HL-60 (cell line): ENCODE measurements at regions not wholly inside any gene's neighbourhood (a gene's known extent, or its start where the extent isn't known, plus 50 kb on each side); places are given as distances from the start of the nearest gene placed in this dataset.
"Not testable (repeated sequence)": the region's sequence is repeated elsewhere in the genome, so short reads cannot be mapped to it uniquely, and the experiment has no call there.

ENCODE experiments used
- GABPA ChIP-seq: IDR thresholded peaks from 2 replicates; pipeline ENCODE4 v1.6.1; 2012; ENCODE audit warnings: low read depth
- POLR2AphosphoS5 ChIP-seq: IDR thresholded peaks from 2 replicates; pipeline ENCODE4 v1.6.1; 2012; ENCODE audit warnings: low read depth
- TF ChIP-seq, protein P1 (sequence below): IDR thresholded peaks from one replicate; pipeline ENCODE4 v1.5.1; 2011; ENCODE audit warnings: low read length, control low read depth, inconsistent platforms; ENCODE audit not compliant: insufficient read depth
- TF ChIP-seq, protein P2 (sequence below): IDR thresholded peaks from 2 replicates; pipeline ENCODE4 v1.6.1; 2012; ENCODE audit warnings: low read depth; ENCODE audit not compliant: insufficient replicate concordance

DNA sequence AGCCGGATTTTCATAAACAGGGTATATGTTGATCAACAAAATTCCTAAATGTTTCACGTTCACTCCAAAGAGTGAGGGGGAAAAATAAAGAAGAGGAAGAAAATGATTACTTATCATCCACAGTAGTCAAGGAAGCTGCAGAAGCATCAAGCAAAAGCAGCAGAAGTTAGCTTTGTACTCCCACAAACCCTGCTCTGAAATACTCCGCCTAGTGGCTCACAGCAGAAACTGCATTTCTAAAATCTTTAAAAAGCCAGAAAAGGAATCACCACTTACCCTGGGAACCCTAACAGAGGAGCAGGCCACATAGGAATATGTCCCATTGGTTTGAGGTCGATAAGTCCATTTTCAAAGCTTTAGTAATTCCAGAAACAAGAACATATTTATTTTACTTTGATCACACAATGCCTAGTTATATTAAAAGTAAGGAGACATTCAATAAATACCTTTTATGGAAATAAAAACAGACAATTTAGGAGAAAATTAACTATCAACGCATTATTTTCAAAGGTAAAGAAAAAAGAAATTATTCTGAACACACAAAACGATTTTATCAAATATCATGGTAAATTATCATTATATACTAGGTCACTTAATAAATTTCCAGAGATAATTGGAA lies 2199.5 kb upstream of the DEFB115 start:
- TF ChIP-seq, protein P1, sequence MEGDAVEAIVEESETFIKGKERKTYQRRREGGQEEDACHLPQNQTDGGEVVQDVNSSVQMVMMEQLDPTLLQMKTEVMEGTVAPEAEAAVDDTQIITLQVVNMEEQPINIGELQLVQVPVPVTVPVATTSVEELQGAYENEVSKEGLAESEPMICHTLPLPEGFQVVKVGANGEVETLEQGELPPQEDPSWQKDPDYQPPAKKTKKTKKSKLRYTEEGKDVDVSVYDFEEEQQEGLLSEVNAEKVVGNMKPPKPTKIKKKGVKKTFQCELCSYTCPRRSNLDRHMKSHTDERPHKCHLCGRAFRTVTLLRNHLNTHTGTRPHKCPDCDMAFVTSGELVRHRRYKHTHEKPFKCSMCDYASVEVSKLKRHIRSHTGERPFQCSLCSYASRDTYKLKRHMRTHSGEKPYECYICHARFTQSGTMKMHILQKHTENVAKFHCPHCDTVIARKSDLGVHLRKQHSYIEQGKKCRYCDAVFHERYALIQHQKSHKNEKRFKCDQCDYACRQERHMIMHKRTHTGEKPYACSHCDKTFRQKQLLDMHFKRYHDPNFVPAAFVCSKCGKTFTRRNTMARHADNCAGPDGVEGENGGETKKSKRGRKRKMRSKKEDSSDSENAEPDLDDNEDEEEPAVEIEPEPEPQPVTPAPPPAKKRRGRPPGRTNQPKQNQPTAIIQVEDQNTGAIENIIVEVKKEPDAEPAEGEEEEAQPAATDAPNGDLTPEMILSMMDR = peak; percentile 56
- not testable (repeated sequence) for TF ChIP-seq POLR2AphosphoS5, GABPA
- TF ChIP-seq, protein P2, sequence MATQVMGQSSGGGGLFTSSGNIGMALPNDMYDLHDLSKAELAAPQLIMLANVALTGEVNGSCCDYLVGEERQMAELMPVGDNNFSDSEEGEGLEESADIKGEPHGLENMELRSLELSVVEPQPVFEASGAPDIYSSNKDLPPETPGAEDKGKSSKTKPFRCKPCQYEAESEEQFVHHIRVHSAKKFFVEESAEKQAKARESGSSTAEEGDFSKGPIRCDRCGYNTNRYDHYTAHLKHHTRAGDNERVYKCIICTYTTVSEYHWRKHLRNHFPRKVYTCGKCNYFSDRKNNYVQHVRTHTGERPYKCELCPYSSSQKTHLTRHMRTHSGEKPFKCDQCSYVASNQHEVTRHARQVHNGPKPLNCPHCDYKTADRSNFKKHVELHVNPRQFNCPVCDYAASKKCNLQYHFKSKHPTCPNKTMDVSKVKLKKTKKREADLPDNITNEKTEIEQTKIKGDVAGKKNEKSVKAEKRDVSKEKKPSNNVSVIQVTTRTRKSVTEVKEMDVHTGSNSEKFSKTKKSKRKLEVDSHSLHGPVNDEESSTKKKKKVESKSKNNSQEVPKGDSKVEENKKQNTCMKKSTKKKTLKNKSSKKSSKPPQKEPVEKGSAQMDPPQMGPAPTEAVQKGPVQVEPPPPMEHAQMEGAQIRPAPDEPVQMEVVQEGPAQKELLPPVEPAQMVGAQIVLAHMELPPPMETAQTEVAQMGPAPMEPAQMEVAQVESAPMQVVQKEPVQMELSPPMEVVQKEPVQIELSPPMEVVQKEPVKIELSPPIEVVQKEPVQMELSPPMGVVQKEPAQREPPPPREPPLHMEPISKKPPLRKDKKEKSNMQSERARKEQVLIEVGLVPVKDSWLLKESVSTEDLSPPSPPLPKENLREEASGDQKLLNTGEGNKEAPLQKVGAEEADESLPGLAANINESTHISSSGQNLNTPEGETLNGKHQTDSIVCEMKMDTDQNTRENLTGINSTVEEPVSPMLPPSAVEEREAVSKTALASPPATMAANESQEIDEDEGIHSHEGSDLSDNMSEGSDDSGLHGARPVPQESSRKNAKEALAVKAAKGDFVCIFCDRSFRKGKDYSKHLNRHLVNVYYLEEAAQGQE = not testable (repeated sequence)
